IPS-NIHi7 (cell line): ENCODE measurements at regions not wholly inside any gene's neighbourhood (a gene's known extent, or its start where the extent isn't known, plus 50 kb on each side); places are given as distances from the start of the nearest gene placed in this dataset.
"Not testable (repeated sequence)": the region's sequence is repeated elsewhere in the genome, so short reads cannot be mapped to it uniquely, and the experiment has no call there.

Source experiments
- DNase-seq: peaks from one replicate; pipeline ENCODE4 v3.0.0; 2012; ENCODE audit warnings: mixed read lengths; ENCODE audit errors: extremely low spot score

GRCh38 chr20:53856300-53857295 is 213.8 kb downstream of the BCAS1 start:
- DNase-seq = no peak

DNA sequence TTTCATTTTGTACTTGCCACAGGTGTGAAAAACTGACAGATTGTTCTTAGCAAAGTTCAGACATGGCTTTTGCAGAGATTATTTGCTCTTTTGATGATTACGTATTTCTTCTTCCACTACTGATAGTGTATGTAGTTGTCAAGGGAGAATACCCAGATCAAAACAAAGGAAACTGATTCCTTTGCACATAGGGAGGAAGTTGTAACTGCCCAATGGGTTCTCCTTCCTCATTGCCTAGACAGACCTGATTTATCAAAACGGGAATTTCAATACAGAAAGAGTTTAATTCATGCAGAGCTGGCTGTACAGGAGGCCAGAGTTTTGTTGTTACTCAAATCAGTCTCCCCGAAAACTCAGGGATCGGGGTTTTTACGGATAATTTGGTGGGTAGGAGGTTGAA is 214.7 kb downstream of the BCAS1 start:
- DNase-seq = no peak

- not testable (repeated sequence) for DNase-seq
These were observed 215.8 kb downstream of the BCAS1 start for GRCh38 chr20:53854609-53854926.

DNA sequence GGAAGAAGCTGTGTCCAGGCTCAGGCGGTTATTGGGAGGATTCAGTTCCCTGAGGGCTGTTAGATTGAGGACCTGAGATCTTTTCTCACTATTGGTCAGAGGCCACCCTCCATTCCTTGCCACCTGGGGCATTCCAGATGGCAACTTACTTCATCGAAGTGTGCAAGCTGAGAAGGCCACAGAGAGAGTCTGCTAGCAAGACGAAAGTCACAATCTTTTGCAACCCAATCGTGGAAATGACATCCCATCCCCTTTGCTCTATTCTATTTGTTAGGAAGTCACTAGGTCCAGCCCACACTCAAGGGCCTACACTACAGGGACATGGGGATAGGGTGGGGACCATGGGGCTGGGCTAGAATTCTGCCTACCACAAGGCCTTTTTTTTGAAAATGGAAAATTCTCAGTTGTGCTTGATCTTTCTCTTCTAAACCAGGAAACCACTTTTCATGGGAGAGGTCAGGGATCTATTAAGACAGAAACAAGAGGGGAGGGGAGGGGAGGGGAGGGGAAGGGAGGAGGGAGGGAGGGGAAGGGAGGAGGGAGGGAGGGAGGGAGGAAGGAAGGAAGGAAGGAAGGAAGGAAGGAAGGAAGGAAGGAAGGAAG is 217.2 kb downstream of the BCAS1 start:
- no peak for DNase-seq

GRCh38 chr20:53852691-53853090 is 217.7 kb downstream of the BCAS1 start:
- no peak for DNase-seq

DNA sequence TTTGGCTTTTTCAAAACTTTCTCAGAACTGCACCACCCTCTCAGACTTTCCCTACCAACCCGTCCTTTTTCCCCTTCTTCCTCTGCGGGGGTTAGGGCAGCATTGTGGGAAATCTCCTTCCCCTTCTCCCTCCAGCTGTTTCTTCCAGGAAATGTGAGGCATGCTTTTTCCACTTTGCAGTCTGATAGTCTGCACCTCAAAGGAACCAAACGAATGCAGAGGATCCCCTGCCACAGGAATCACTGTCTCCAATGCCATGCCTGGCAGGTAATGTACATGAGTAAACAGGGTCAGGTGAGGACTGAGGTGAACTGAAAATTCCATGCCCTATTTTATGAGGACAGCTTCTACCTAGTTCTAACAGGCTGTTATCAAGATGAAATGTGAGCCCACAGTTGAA is 218.4 kb downstream of the BCAS1 start:
- DNase-seq = no peak

GRCh38 chr20:53850319-53850718 is 220.1 kb downstream of the BCAS1 start:
- DNase-seq = no peak

GRCh38 chr20:53849471-53850059 is 220.8 kb downstream of the BCAS1 start:
- no peak for DNase-seq

DNA sequence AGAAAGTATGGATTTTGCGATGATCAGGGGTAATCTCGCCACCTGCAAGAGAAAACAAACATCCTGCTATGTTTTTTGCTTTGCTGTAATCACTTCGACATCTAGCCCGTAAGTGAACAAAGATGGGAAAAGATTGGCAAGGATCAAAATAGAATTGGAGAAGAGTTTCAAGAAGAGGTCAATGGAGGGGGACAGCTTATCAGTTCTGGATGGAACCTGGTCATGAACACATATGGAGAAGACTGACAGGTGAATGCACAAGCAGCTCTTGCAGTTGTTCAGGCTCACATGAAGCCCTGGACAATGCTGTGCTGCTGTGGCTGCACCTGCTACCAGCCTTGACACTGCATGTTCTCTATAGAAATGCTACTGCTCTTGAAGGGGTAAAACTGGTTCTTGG is 222.1 kb downstream of the BCAS1 start:
- no peak for DNase-seq

DNA sequence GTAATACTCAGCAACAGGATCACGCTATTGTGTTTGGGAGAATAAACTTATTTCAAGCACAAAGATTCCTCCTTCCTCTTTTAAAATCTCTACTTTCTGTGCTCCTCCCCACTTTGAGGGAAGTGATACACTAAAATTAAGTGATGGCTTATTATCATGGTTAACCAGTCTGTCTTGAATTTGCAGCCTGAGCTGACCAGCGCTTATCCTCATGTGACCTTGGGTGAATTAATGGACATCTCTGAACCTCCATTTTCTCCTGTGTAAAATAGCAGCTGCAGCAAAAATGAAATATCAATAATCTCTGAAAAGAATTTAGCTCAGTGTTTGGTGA is 222.6 kb downstream of the BCAS1 start:
- no peak for DNase-seq

DNA sequence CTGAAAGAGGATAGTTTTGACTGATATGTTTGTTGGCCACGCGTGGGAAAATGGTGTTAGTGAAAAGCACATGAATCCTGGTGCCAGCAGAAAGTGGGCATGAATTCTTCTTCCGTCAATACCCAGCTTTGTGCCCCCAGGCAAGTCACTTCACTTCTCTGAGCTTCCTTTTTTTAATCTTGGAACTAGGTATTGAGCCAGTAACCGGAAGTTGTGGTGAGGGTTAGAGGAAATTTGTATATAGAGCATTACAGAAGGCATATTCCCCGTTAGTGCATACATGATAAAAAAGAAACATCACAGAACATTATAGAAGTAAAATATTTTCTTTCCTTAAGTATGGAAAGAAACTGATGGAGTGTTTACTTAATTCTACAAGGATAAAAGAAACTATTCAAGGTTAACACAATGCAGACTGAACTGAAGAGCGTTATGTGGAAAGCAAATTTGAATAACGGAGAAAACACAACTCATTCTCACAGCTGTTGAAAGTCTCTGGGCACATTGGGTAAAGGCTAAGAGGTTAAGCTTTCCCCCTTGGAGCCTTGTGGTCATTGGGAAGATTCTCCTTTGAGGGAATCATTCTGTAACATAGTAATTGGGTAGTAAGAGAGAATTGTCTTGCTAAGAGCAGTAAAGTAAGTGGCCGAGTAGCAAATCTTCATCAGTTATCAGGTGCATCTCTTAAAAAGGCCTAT is 223.1 kb downstream of the BCAS1 start:
- no peak for DNase-seq

GRCh38 chr20:53846640-53847039 is 223.8 kb downstream of the BCAS1 start:
- DNase-seq = no peak

DNA sequence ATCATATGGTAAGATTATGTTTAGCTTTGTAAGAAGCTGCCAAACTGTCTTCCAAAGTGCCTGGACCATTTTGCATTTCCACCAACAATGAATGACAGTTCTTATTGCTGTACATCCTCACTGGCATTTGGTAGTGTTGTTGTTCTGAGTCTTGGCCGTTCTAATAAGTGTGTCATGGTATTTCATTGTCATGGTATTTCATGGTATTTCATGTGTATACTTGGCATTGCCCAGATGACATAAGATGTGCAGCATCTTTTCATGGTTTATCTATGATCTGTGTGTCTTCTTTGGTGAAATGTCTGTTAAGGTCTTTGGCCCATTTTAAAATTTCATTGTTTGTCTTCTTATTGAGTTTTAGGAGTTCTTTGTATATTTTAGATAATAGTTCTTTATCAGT is 224.4 kb downstream of the BCAS1 start:
- no peak for DNase-seq

GRCh38 chr20:53844259-53844658 is 226.1 kb downstream of the BCAS1 start:
- no peak for DNase-seq

- no peak for DNase-seq
These were observed 226.7 kb downstream of the BCAS1 start for GRCh38 chr20:53843645-53844044.

- no peak for DNase-seq
These were observed 227.9 kb downstream of the BCAS1 start for GRCh38 chr20:53842301-53843099.

GRCh38 chr20:53841741-53842140 is 228.7 kb downstream of the BCAS1 start:
- DNase-seq = no peak

DNA sequence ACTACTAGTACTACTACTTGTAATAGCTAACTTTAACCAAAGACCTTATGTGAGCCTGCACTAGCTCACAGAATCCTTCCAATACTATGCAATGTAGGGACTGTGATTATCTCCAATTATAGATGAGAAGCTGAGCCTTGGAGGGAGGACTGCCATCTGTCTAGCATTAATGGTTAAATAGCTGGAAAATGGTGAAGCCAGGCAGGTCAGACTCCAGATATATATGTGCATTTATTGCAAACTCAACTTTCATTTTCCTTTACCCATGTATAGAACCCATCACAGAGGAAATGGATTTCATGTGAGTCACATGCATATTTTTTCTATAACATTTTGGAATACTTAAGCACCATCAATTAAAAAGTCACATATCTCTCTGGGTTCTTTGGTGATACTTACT is 229.9 kb downstream of the BCAS1 start:
- DNase-seq = no peak

GRCh38 chr20:53839423-53840176 is 230.8 kb downstream of the BCAS1 start:
- no peak for DNase-seq

GRCh38 chr20:53838311-53838868 is 232.0 kb downstream of the BCAS1 start:
- DNase-seq = no peak
